ENCODE measurements at regions not wholly inside any gene's neighbourhood (a gene's known extent, or its start where the extent isn't known, plus 50 kb on each side); places are given as distances from the start of the nearest gene placed in this dataset.

DNA sequence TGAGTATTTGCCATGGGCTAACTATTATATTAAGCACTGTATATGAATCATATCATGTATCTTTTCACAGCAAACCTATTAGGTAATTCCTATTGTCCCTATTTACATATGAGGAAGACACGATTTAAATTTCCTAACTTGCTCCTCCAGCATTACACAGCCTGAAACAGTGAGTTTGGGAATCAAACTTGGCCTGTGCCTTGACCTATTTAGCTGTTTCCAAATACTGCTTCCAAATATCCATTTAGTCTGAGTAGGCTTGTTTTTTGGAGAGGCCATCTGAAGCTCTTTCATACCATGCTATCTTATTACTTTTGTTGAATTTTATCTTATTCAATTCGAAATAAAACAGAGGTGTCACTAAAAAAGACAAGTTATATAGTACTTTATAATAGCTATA, 447.3 kb upstream of the MPDZ start:
- TF ChIP-seq, protein P1, sequence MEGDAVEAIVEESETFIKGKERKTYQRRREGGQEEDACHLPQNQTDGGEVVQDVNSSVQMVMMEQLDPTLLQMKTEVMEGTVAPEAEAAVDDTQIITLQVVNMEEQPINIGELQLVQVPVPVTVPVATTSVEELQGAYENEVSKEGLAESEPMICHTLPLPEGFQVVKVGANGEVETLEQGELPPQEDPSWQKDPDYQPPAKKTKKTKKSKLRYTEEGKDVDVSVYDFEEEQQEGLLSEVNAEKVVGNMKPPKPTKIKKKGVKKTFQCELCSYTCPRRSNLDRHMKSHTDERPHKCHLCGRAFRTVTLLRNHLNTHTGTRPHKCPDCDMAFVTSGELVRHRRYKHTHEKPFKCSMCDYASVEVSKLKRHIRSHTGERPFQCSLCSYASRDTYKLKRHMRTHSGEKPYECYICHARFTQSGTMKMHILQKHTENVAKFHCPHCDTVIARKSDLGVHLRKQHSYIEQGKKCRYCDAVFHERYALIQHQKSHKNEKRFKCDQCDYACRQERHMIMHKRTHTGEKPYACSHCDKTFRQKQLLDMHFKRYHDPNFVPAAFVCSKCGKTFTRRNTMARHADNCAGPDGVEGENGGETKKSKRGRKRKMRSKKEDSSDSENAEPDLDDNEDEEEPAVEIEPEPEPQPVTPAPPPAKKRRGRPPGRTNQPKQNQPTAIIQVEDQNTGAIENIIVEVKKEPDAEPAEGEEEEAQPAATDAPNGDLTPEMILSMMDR (IDR thresholded peaks at IDR 0.05), result no peak
- TF ChIP-seq POLR2AphosphoS5 (IDR thresholded peaks at IDR 0.05; ENCODE audit: insufficient read depth in 1 of 2, low read depth in 1 of 2), result no peak

Measured in vagina (tissue), 2 donors.